EL (cell line): ENCODE measurements at regions not wholly inside any gene's neighbourhood (a gene's known extent, or its start where the extent isn't known, plus 50 kb on each side); places are given as distances from the start of the nearest gene placed in this dataset.

Experiments
- DNase-seq: peaks from one replicate; pipeline ENCODE4 v3.0.0-alpha.2; 2016

DNA sequence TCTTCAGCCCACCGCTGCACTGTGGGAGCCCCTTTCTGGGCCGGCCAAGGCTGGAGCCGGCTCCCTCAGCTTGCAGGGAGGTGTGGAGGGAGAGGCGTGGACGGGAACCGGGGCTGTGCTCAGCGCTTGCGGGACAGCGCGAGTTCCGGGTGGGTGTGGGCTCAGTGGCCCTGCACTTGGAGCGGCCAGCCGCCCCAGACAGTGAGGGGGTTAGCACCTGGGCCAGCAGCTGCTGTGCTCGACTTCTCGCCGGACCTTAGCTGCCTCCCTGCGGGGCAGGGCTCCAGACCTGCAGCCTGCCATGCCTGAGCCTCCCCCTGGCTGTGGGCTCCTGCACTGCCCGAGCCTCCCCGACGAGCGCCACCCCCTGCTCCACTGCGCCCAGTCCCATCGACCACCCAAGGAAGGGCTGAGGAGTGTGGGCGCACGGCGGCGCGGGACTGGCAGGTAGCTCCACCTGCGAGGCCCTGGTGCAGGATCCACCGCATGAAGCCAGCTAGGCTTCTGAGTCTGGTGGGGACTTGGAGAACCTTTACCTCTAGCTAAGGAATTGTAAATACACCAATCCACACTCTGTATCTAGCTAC lies 92.9 kb upstream of the MAST4 start:
- DNase-seq = no peak

DNA sequence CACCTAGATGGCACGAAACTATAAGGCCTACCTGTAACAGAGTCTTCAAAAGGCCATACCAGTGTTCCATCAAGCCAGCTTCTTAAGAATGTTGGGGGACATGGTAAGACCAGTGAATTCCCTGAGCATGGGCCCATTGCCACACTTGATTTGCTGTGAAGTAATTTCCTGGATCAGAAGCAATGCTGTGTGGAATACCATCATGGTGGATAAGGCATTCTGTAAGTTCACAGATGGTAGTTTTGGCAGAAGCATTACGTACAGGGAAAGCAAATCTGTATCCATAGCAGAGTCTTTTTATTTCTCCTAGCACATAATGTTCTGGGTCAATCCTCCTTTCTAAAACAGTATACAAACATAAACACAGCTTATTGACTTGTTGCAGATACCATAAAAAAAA lies 89.1 kb upstream of the MAST4 start:
- DNase-seq = no peak

DNA sequence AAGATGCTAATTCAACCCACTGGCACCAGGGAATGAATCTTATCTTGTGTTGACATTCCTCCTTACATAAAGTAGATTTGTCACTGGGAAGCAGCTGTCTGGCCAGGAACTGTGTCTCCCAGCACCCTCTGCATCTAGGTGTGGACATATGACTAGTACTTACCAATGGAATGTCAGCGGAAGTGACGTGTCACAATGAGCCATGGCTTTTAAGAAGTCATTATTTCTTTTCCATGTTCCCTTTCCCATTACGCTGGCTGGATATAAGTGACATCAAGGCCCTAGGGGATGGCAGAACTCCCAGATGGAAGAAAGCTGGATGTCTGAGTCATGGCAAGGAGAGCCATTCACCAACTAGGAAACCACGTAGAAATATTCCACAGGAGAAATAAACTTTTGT lies 84.7 kb upstream of the MAST4 start:
- DNase-seq = peak; percentile 1

DNA sequence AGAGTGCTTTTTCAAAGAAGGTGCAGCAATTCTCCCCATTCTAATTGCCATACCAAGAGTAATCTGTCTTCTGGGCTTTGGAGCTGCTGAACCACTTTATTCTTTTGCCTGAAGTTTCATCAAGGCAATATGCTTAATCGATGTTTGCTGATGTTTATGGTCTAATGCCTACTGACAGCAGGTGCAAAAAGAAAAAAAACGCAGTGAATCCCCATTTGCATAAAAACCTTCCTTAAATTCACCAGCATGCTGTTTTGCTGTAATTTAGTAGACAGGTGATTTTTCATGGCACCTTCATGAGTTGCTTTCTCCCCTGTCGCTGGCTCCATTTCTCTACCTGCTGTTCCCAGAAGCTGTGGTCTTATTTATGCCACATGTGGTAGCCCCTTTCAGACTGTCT lies 83.1 kb upstream of the MAST4 start:
- no peak for DNase-seq

DNA sequence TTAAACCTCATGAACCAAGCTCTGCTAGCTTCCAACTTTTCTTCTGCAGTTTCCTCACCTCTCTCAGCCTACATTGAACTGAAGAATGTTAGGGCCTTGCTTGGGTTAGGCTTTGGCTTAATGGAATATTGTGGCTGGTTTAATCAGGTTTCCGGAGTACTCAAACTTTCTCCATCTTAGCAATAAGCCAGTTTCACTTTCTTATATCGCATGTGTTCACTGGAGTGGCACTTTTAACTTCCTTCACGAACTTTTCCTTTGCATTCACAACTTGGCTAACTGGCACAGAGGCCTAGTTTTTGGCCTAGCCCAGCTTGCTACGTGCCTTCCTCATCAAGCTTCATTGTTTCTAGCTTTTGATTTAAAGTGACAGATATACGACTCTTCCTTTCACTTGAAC lies 81.0 kb upstream of the MAST4 start:
- no peak for DNase-seq

DNA sequence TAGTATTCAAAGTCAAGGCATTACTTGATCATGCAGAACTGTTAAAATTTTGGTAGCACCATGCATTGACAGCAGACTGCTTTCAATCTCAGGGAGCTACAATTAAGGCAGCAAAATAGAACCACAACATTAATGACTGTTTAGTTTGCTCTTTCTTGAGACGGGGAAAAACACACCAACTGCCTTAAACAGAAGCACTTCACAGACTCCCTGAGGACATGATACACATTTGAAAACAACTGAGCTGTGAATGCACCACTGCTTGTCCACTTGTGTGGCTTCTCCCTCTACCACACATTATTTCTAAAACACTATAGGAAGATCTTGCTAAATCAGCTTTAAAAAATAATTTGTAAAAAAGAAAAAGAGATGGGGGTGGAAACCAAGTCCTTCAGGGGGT lies 79.6 kb upstream of the MAST4 start:
- DNase-seq = no peak

DNA sequence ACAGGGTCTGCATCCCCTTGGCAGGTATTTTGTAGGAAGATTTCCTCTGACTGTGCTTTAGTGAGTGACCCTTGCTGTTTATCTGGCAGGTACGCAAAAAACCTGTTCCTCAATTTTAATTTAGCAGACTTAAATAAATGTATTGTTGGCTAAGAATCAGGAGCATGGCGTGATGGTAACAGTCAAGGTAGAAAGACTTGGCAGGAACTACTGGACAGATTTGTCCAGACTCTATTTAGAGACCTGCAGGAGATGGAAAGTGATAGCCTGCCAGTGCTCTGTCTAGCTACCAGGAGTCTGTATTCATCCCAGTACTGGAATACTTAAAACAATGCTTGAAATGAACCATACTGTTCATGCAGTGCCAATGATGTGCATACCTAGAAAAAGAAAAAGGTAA lies 78.8 kb upstream of the MAST4 start:
- no peak for DNase-seq

DNA sequence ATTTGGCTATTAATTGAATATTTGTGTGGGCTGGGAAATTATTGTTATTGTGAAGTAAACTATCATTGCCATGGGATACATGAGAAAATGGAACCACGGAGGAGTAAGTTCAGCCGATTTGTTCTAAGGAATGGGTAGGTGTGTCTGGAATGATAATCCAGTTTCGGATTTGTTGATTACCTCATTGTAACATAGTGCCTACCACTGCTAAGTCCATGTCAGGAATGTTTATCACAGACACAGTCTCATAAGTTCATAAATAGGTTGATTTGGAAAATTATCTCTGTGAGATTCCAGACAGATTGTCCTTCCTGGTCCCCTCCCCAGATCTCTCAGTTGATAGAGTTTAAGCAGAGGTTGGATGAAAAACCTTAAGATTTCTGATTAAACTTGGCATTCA lies 78.1 kb upstream of the MAST4 start:
- no peak for DNase-seq

DNA sequence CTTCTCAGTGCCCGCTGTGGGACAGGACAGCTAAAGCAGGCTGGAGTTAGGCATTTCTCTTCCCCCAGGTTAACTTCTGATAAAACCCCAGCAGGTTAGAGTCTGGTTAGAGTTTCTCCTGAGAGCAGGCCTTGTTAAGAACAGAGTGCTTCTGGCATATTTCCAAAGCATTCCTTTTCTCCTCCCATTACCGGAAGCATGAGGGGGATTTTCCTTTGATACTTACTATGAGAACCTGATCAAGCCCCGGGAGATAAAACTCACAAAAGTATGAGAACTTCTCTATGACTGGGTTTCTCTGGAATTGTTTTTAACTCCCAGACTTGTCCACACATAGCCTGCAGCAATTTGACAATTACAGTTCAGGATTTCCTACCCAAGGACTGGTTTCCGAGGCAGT lies 77.4 kb upstream of the MAST4 start:
- DNase-seq = peak; percentile 23

DNA sequence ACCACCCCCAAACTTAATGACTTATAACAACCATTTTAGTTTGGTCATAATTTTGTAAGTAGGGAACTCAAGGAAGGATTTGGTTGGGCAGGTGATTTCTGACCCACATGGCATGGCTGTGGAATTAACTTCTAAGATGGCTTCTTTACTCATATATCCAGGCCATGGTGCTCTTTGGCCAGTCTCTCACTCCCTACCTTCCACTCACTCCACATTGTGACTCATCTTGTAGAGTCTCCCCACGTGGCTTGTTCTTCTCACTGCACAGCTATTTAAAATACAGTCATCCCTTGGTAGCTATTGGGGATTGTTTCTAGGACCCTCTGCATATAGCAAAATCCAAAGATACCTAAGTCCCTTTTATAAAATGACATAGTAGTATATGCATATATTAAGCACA lies 76.6 kb upstream of the MAST4 start:
- DNase-seq = no peak

DNA sequence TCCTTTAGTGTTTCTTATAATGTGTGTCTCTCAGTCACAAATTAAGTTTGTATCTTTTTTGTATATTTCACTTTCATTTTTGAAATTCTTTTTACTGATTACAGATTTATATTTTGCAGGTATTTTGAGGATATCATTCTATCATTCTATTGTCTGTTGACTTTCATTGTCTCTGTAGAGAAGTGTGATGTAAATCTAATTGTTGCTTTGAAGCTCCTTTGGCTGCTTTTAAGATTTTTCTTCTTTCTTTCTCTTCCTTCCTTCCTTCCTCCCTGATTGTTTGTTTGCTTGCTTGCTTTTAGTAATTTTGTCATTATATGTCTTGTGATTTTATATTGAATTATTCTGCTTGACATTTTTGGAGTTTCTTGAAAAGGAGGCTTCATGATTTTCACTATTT lies 75.3 kb upstream of the MAST4 start:
- no peak for DNase-seq

DNA sequence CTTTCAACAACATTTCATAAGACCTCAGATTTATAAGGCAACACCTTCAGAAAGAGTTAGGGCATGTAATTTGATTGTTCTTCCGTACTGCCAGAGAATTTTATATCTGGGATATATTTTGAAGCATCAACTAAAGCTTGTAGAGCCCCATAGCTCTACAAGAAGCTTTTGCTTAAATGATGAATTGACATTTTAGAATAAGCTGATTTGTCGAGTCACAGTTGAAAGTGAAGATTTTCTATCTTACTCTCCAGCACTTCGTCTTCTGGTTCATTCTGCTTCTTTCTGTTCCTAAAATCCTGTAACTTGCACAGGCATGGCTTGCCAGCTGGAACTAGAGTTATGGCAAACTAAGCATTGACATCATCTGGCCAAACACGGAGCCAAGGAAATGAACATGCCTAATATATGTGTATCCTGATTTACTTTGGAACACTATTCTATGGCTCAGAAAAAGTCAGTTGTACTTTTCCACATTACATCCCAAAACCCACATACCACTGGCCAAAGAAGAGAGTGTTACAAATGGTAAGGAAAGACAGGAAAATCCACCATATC lies 68.6 kb upstream of the MAST4 start:
- no peak for DNase-seq

DNA sequence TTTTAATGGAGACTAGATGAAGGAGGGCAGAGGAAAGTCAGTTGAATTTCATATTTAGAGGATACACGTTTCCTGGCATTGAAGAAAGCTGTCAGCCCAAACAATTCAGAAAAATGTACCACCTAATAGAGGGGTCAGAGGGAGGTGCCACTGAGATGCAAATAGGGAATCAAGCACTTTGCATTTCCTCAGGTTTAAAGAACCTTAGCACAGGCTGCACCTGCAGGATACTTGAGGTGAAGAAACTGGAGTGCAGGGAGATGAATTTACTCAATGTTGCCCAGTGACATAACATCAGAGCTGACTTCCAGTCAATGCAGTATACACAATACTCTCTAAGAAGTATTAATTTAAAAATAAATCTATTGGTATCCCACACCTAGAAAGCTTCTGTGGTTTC lies 67.0 kb upstream of the MAST4 start:
- no peak for DNase-seq

DNA sequence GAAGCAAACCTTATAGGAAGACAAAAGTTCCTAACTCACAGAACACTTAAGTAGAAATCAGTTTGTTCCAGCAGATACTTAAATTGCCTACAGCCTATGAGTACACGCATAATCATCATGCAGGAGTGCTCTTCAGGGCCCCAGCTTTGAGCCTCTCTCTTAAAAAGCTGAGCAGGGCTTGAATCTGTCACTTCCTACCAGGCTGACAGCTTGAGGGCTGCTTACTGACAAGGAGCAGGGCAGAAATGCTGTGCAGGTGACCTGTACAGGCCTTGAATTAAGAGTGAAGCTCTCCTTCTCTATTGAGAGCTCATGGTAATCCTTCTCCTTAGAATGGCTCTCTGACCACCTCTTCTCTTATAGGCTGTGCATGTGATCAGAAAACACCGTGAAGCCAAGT lies 66.5 kb upstream of the MAST4 start:
- DNase-seq = no peak

DNA sequence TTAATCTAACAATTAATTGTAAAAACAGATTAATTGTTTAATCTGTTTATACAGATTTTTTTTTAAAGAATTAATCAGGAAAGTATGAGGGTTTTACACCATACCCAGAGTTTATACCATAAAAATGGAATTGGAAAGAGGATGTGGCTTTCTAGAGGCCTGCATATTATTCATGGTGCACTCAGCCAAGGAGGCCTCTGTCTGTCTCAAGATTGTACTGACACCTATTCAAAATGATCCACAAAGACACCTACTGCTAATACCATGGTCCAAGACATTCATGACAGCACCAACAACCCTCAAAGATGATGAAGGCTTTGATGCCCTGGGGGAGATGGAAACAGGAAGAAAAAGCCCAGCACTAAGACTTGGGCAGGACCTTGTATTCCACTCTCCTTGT lies 58.1 kb upstream of the MAST4 start:
- DNase-seq = no peak

DNA sequence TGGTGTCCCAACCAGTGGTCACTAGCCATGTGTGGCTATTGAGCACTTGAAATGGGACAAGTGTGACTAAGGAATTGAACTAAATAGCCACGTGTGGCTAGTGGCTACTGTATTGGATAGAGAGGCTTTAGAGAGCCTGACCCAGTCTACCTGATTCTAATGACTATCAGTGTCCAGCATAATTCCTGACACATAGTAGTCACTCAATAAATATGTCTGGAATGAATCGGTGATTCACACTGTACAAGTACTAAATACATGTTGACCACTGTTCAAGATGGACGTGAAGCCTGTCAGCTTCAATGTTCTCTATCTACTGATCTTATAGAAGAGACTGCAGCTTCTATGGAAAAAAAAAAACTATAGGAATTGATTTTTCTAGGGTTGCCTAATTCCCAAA lies 57.7 kb upstream of the MAST4 start:
- DNase-seq = peak; percentile 49

DNA sequence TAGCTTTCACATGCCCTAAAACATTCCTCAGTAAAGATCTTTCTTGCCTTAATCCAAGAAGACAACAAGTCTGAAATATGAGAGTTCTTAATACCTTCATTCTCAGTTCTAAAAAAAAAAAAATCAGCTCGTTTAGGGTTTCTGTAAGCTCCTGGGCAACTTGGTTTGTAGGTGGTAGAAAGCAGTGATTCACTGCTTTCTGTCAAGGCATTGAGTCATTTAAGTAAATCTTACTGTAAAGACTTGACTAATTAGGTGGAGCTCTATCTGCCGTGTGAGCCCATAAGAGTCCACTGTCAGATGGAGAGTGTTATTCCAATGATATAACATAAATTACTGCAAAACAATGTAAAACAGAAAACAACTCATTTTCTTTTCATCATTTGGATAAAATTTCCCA lies 56.1 kb upstream of the MAST4 start:
- DNase-seq = no peak

DNA sequence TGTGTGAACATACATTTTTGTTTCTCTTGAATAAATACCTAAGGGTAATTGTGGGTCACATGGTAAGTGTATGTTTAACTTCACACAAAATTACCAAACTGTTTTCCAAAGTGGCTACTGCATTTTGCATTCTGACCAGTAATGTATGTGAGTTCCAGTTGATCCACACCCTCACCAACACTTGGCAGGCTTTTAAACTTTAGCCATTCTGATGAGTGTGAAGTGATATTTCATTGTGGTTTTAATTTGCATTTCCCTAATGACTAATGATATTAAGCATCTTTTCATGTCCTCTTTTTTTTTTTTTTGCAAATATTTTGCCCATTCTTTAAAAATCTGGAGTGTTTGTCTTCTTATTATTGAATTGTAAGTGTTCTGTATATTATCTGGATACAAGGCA lies 53.5 kb upstream of the MAST4 start:
- no peak for DNase-seq
